K562 (cell line): ENCODE measurements at regions not wholly inside any gene's neighbourhood (a gene's known extent, or its start where the extent isn't known, plus 50 kb on each side); places are given as distances from the start of the nearest gene placed in this dataset.

ENCODE experiments used
- ADNP ChIP-seq: fragments of 200-800 bp; sonication (Bioruptor generic); IDR thresholded peaks from 2 replicates; pipeline ENCODE4 v1.6.1; 2016; ENCODE audit warnings: missing genetic modification characterization, missing compliant biosample characterization
- ARHGAP35 ChIP-seq: fragments of 450-650 bp; IDR thresholded peaks from 2 replicates; pipeline ENCODE4 v1.6.1; 2018; ENCODE audit not compliant: partially characterized antibody
- ATF4 ChIP-seq: fragments of 450-650 bp; formaldehyde crosslinking; IDR thresholded peaks from 2 replicates; pipeline ENCODE4 v1.4.0; 2022; ENCODE audit warnings: mild to moderate bottlenecking, moderate library complexity
- CBFB ChIP-seq: sonication (generic); formaldehyde crosslinking; IDR thresholded peaks from 2 replicates; pipeline ENCODE4 v1.4.0; 2020; ENCODE audit warnings: mild to moderate bottlenecking, missing genetic modification reagents
- CBX2 ChIP-seq: fragments of 200-600 bp; sonication (generic); IDR thresholded peaks from one replicate; pipeline ENCODE4 v1.6.1; 2012; ENCODE audit warnings: mild to moderate bottlenecking, low read length, inconsistent platforms; ENCODE audit not compliant: insufficient read depth, poor library complexity, severe bottlenecking
- CTCFL ChIP-seq: IDR thresholded peaks from 2 replicates; pipeline ENCODE4 v1.6.1; 2011; ENCODE audit warnings: borderline replicate concordance, low read depth, mild to moderate bottlenecking, moderate library complexity, low read length; ENCODE audit not compliant: insufficient read depth, poor library complexity, severe bottlenecking
- FOXJ2 ChIP-seq: fragments of 200-800 bp; sonication (Bioruptor generic); IDR thresholded peaks from 2 replicates; pipeline ENCODE4 v1.6.1; 2016; ENCODE audit warnings: missing genetic modification characterization, missing compliant biosample characterization
- GABPA ChIP-seq: fragments of 200-800 bp; sonication (Bioruptor generic); conservative IDR thresholded peaks from 2 replicates; pipeline ENCODE4 v1.6.1; 2016; ENCODE audit warnings: low read depth, missing genetic modification characterization, missing compliant biosample characterization
- HDAC8 ChIP-seq: fragments of 450-650 bp; IDR thresholded peaks from 2 replicates; pipeline ENCODE4 v1.6.1; 2016; ENCODE audit warnings: mild to moderate bottlenecking, missing genetic modification characterization, moderate library complexity, missing compliant biosample characterization
- KLF16 ChIP-seq: IDR thresholded peaks from 2 replicates; pipeline ENCODE4 v1.6.1; 2016; ENCODE audit warnings: antibody characterized with exemption
- NFIC ChIP-seq: fragments of 450-650 bp; IDR thresholded peaks from 2 replicates; pipeline ENCODE4 v1.6.1; 2017; ENCODE audit warnings: mild to moderate bottlenecking, inconsistent platforms
- POLR3A ChIP-seq: IDR thresholded peaks from 2 replicates; pipeline ENCODE4 v1.6.1; 2011; ENCODE audit warnings: borderline replicate concordance, mild to moderate bottlenecking, moderate library complexity; ENCODE audit not compliant: insufficient read length, insufficient read depth; ENCODE audit errors: extremely low read depth
- POU5F1 ChIP-seq: fragments of 150-350 bp; IDR thresholded peaks from 2 replicates; pipeline ENCODE4 v1.6.1; 2014; ENCODE audit warnings: borderline replicate concordance, low read length, low read depth, mild to moderate bottlenecking; ENCODE audit not compliant: partially characterized antibody
- RBM17 ChIP-seq: fragments of 200-400 bp; formaldehyde crosslinking; IDR thresholded peaks from 2 replicates; pipeline ENCODE4 v1.6.1; 2017; ENCODE audit warnings: low read depth, mild to moderate bottlenecking, low read length, borderline replicate concordance
- RFX1 ChIP-seq: fragments of 450-650 bp; IDR thresholded peaks from 2 replicates; pipeline ENCODE4 v1.6.1; 2016; ENCODE audit warnings: mild to moderate bottlenecking, moderate library complexity
- SMARCA4 ChIP-seq: fragments of 450-650 bp; IDR thresholded peaks from 2 replicates; pipeline ENCODE4 v1.6.1; 2016
- TOE1 ChIP-seq, 2 experiments: fragments of 450-650 bp in 1 of 2; sonication (generic) in 1 of 2; formaldehyde crosslinking in 1 of 2; IDR thresholded peaks; 2 replicates each; pipeline versions ENCODE4 v1.7.1 to v1.8.0; 2016 to 2022; ENCODE audit warnings: borderline replicate concordance in 2 of 2, mild to moderate bottlenecking in 2 of 2, antibody characterized with exemption in 1 of 2, inconsistent platforms in 1 of 2, low read depth in 1 of 2, missing genetic modification reagents in 1 of 2, moderate library complexity in 1 of 2
- U2AF2 ChIP-seq: fragments of 200-400 bp; formaldehyde crosslinking; optimal IDR thresholded peaks from 2 replicates; pipeline ENCODE3; 2017; ENCODE audit warnings: low read depth, mild to moderate bottlenecking, low read length
- ZFP36 ChIP-seq: fragments of 150-350 bp; IDR thresholded peaks from 2 replicates; pipeline ENCODE4 v1.6.1; 2018; ENCODE audit warnings: low read length, low read depth; ENCODE audit not compliant: partially characterized antibody
- ZNF121 ChIP-seq: sonication (generic); formaldehyde crosslinking; conservative IDR thresholded peaks from 2 replicates; pipeline ENCODE4 v1.8.0; 2022; ENCODE audit warnings: missing genetic modification reagents
- ZNF3 ChIP-seq: fragments of 250-450 bp; sonication (Bioruptor Pico); IDR thresholded peaks from 2 replicates; pipeline ENCODE4 v1.5.0; 2021; ENCODE audit warnings: mild to moderate bottlenecking, moderate library complexity
- ZNF384 ChIP-seq: IDR thresholded peaks from 2 replicates; pipeline ENCODE4 v1.6.1; 2012; ENCODE audit warnings: low read depth, low read length, improper control_type of control experiment
- ZNF696 ChIP-seq: fragments of 250-450 bp; sonication (Bioruptor Pico); conservative IDR thresholded peaks from 2 replicates; pipeline ENCODE4 v1.4.0; 2020; ENCODE audit warnings: mild to moderate bottlenecking, moderate library complexity
- ZNF764 ChIP-seq: fragments of 250-450 bp; sonication (Bioruptor Pico); IDR thresholded peaks from 2 replicates; pipeline ENCODE4 v1.4.0; 2020; ENCODE audit warnings: low read depth, mild to moderate bottlenecking, moderate library complexity
- TF ChIP-seq, protein P1 (sequence below), 3 experiments: IDR thresholded peaks in 2 of 3; conservative IDR thresholded peaks in 1 of 3; 2 replicates each; pipeline ENCODE4 v1.5.1; 2011 to 2012; ENCODE audit warnings: low read length in 3 of 3, mild to moderate bottlenecking in 3 of 3, control low read depth in 2 of 3, improper control_type of control experiment in 1 of 3, inconsistent platforms in 1 of 3, low read depth in 1 of 3, mixed read lengths in 1 of 3, moderate library complexity in 1 of 3; ENCODE audit not compliant: insufficient read depth in 2 of 3

- TF ChIP-seq FOXJ2 (0 out of 2 replicates have a peak, but pooled peaks have one; percentile 48), NFIC (peak; percentile 42; the same call in 1 of the 2 replicates), RBM17 (no peak), ARHGAP35 (no peak), RFX1 (peak; percentile 14; the same call in 1 of the 2 replicates), ZNF696 (CRISPR knock-in tag) (no peak), KLF16 (no peak), ADNP (no peak), ZNF384 (no peak), ATF4 (CRISPR knock-in tag) (no peak), CTCFL (no peak), POU5F1 (no peak), GABPA (tag) (0 out of 2 replicates have a peak, but pooled peaks have one; percentile 4), CBX2 (no peak), ZNF764 (CRISPR knock-in tag) (no peak), POLR3A (no peak), ZNF121 (CRISPR knock-in tag) (no peak), SMARCA4 (no peak), TOE1 (IDR thresholded peaks at IDR 0.05; ENCODE audit: borderline replicate concordance) (peak; percentile 4; the same call in 1 of the 2 replicates), TOE1 (CRISPR knock-in tag; IDR thresholded peaks at IDR 0.05; ENCODE audit: borderline replicate concordance, low read depth) (no peak), CBFB (CRISPR knock-in tag) (no peak), ZNF3 (CRISPR knock-in tag) (no peak), ZFP36 (no peak), U2AF2 (no peak), HDAC8 (tag) (no peak)
- TF ChIP-seq, protein P1, sequence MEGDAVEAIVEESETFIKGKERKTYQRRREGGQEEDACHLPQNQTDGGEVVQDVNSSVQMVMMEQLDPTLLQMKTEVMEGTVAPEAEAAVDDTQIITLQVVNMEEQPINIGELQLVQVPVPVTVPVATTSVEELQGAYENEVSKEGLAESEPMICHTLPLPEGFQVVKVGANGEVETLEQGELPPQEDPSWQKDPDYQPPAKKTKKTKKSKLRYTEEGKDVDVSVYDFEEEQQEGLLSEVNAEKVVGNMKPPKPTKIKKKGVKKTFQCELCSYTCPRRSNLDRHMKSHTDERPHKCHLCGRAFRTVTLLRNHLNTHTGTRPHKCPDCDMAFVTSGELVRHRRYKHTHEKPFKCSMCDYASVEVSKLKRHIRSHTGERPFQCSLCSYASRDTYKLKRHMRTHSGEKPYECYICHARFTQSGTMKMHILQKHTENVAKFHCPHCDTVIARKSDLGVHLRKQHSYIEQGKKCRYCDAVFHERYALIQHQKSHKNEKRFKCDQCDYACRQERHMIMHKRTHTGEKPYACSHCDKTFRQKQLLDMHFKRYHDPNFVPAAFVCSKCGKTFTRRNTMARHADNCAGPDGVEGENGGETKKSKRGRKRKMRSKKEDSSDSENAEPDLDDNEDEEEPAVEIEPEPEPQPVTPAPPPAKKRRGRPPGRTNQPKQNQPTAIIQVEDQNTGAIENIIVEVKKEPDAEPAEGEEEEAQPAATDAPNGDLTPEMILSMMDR (IDR thresholded peaks at IDR 0.05 in 2 of 3, conservative IDR thresholded peaks at IDR 0.05 in 1 of 3; ENCODE audit: insufficient read depth in 2 of 3, low read depth in 1 of 3, low read length in 3 of 3): no peak
These were observed 72.9 kb upstream of the GNAZ start (continued) for GRCh38 chr22:22997262-22997898.
